Panc1 (cell line): ENCODE measurements at regions not wholly inside any gene's neighbourhood (a gene's known extent, or its start where the extent isn't known, plus 50 kb on each side); places are given as distances from the start of the nearest gene placed in this dataset.

ENCODE experiments used
- ATAC-seq: fragments of 200-7000 bp; cut with Tn5 transposase; 2 replicates; pipeline ENCODE4 v1.9.1; 2020; ENCODE audit warnings: mild to moderate bottlenecking, moderate library complexity
- BruUV-seq: library from RNA; stranded (reverse); fragments of 400-500 nt; replicated peaks from 2 replicates; lab custom pipeline; 2021; lab: Mats Ljungman, UMichigan
- CTCF ChIA-PET: fragments of 300-600 bp; sonication (Branson Sonifier 250); formaldehyde crosslinking; loops from one replicate; lab custom pipeline; 2022; ENCODE audit warnings: antibody characterized with exemption; lab: Charles Lee
- POLR2A ChIA-PET: fragments of 300-600 bp; sonication (Branson Sonifier 250); formaldehyde crosslinking; loops from one replicate; lab custom pipeline; 2022; ENCODE audit warnings: antibody characterized with exemption; lab: Charles Lee
- DNase-seq: peaks from one replicate; pipeline ENCODE4 v3.0.0-alpha.2; 2010; ENCODE audit warnings: low read depth, low spot score
- H3K27ac ChIP-seq: 2 replicates; pipeline ENCODE4 v1.5.1; 2011; ENCODE audit warnings: mild to moderate bottlenecking, low read length, inconsistent platforms
- H3K27me3 ChIP-seq: fragments of 200-500 bp; sonication (Bioruptor generic); 2 replicates; pipeline ENCODE4 v1.6.0; 2014; ENCODE audit warnings: low read length, inconsistent platforms; ENCODE audit not compliant: control insufficient read depth, insufficient read depth
- H3K36me3 ChIP-seq: fragments of 200-500 bp; sonication (Bioruptor generic); 2 replicates; pipeline ENCODE4 v1.5.1; 2014; ENCODE audit warnings: inconsistent platforms, mild to moderate bottlenecking, low read length, moderate library complexity; ENCODE audit not compliant: control insufficient read depth, insufficient read depth
- H3K4me1 ChIP-seq: 2 replicates; pipeline ENCODE4 v1.5.1; 2011; ENCODE audit warnings: inconsistent platforms, mild to moderate bottlenecking, low read length, moderate library complexity; ENCODE audit not compliant: control insufficient read depth, insufficient read depth
- H3K4me3 ChIP-seq, 2 experiments: 2 replicates each; pipeline ENCODE4 v1.5.1; 2011 to 2012; ENCODE audit warnings: low read depth in 2 of 2, low read length in 2 of 2, mild to moderate bottlenecking in 2 of 2, inconsistent platforms in 1 of 2, moderate library complexity in 1 of 2
- H3K9me3 ChIP-seq: fragments of 200-500 bp; sonication (Bioruptor generic); 2 replicates; pipeline ENCODE4 v1.5.1; 2014; ENCODE audit warnings: low read depth, mild to moderate bottlenecking, inconsistent platforms, low read length, moderate library complexity; ENCODE audit not compliant: control insufficient read depth, insufficient read depth
- POLR2AphosphoS5 ChIP-seq: IDR thresholded peaks from 2 replicates; pipeline ENCODE4 v1.6.1; 2012; ENCODE audit warnings: mild to moderate bottlenecking, low read depth, low read length, moderate library complexity
- SIN3A ChIP-seq: IDR thresholded peaks from 2 replicates; pipeline ENCODE4 v1.6.1; 2012; ENCODE audit warnings: low read depth, mild to moderate bottlenecking, low read length, moderate library complexity, borderline replicate concordance; ENCODE audit not compliant: insufficient read depth
- TCF7L2 ChIP-seq: IDR thresholded peaks from 2 replicates; pipeline ENCODE4 v1.6.1; 2011; ENCODE audit warnings: mild to moderate bottlenecking, low read depth, low read length, inconsistent platforms
- in situ Hi-C: cut with HindIII; loops from 2 replicates; pipeline ENCODE4 v1.10.0; 2016; ENCODE audit warnings: low sequenced_read_pairs, low pct_unique_long_range_greater_than_20kb
- intact Hi-C: fragments of 100-400 bp; cut with micrococcal nuclease; formaldehyde crosslinking; loops from one replicate; pipeline ENCODE4 v1.10.0; 2022; ENCODE audit not compliant: unreplicated experiment
- TF ChIP-seq, protein P1 (sequence below): fragments of 450-650 bp; IDR thresholded peaks from 2 replicates; pipeline ENCODE4 v1.5.1; 2017; ENCODE audit warnings: mild to moderate bottlenecking
- TF ChIP-seq, protein P2 (sequence below), 2 experiments: IDR thresholded peaks; 2 replicates each; pipeline ENCODE4 v1.6.1; 2011 to 2012; ENCODE audit warnings: low read depth in 2 of 2, control low read depth in 1 of 2, low read length in 1 of 2, mild to moderate bottlenecking in 1 of 2, moderate library complexity in 1 of 2; ENCODE audit not compliant: insufficient read depth in 1 of 2

DNA sequence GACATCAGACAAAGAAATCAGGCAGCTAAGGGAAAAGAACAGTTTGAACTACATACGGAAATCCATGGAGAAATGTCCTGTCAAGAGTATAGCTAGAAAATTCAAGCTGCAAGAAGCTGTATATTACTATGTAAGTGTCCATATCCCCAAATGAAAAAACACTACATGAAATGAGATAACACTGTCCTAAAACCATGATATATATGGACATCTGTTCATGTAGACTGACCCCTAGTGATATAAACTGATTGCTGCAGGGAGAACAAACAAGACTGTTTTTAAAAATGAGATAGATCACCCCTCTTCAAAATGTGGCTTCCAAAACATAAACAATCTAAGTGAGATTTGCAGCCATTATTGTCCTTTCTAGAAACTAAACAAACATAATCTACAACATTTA, 985.6 kb downstream of the EPHA3 start:
- no peaks in the 10 kb centered on the region for H3K9me3 ChIP-seq
- no peak for ATAC-seq
- H3K27me3 ChIP-seq, result no peaks in the 10 kb centered on the region
- CTCF ChIA-PET, result no interaction called here
- no peak for DNase-seq
- in situ Hi-C loops, result no loop called here
- POLR2A ChIA-PET, result interaction anchor here (0.6 kb wide), 1 partner anchor 97 kb away, joined by 3 read pairs; no protein-coding TSS in a partner anchor
- no peaks in the 10 kb centered on the region for H3K4me1 ChIP-seq
- BruUV-seq, result no TSS peak
- TF ChIP-seq TCF7L2 (no peak), POLR2AphosphoS5 (no peak), SIN3A (no peak)
- TF ChIP-seq, protein P1, sequence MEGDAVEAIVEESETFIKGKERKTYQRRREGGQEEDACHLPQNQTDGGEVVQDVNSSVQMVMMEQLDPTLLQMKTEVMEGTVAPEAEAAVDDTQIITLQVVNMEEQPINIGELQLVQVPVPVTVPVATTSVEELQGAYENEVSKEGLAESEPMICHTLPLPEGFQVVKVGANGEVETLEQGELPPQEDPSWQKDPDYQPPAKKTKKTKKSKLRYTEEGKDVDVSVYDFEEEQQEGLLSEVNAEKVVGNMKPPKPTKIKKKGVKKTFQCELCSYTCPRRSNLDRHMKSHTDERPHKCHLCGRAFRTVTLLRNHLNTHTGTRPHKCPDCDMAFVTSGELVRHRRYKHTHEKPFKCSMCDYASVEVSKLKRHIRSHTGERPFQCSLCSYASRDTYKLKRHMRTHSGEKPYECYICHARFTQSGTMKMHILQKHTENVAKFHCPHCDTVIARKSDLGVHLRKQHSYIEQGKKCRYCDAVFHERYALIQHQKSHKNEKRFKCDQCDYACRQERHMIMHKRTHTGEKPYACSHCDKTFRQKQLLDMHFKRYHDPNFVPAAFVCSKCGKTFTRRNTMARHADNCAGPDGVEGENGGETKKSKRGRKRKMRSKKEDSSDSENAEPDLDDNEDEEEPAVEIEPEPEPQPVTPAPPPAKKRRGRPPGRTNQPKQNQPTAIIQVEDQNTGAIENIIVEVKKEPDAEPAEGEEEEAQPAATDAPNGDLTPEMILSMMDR, result peak; percentile 60; the same call in 1 of the 2 replicates
- TF ChIP-seq, protein P2, sequence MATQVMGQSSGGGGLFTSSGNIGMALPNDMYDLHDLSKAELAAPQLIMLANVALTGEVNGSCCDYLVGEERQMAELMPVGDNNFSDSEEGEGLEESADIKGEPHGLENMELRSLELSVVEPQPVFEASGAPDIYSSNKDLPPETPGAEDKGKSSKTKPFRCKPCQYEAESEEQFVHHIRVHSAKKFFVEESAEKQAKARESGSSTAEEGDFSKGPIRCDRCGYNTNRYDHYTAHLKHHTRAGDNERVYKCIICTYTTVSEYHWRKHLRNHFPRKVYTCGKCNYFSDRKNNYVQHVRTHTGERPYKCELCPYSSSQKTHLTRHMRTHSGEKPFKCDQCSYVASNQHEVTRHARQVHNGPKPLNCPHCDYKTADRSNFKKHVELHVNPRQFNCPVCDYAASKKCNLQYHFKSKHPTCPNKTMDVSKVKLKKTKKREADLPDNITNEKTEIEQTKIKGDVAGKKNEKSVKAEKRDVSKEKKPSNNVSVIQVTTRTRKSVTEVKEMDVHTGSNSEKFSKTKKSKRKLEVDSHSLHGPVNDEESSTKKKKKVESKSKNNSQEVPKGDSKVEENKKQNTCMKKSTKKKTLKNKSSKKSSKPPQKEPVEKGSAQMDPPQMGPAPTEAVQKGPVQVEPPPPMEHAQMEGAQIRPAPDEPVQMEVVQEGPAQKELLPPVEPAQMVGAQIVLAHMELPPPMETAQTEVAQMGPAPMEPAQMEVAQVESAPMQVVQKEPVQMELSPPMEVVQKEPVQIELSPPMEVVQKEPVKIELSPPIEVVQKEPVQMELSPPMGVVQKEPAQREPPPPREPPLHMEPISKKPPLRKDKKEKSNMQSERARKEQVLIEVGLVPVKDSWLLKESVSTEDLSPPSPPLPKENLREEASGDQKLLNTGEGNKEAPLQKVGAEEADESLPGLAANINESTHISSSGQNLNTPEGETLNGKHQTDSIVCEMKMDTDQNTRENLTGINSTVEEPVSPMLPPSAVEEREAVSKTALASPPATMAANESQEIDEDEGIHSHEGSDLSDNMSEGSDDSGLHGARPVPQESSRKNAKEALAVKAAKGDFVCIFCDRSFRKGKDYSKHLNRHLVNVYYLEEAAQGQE (IDR thresholded peaks at IDR 0.05; ENCODE audit: insufficient read depth in 1 of 2, low read depth in 2 of 2, low read length in 1 of 2), result no peak
- intact Hi-C loops, result loop anchor here (5.0 kb wide), 1 partner anchor 1891 kb away; no protein-coding TSS in a partner anchor
- H3K4me3 ChIP-seq, result no peak overlapping the region
- no peak overlapping the region for H3K27ac ChIP-seq
- H3K36me3 ChIP-seq, result no peaks in the 10 kb centered on the region

DNA sequence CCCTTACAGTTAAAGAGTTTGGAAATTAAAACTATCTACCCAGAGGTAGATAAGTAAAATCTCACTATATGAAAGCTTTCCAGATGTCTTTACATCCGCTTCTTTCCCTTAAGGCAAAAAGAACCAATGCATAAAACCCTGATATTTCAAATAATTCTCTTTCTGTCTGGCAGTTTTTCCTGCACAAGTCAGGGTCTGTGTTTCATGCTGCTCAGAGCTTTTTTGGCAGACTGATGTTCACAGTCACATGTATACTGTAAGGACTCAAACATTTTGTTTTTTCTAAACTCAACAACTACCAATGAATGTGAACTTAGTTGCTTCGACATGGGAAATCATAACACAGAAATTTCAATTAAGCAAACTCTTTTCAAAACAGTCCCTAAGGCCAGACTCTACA, 988.4 kb downstream of the EPHA3 start:
- no peak for DNase-seq
- CTCF ChIA-PET, result no interaction called here
- no peak overlapping the region for H3K27ac ChIP-seq
- no peaks in the 10 kb centered on the region for H3K9me3 ChIP-seq
- TF ChIP-seq TCF7L2 (no peak), POLR2AphosphoS5 (no peak), SIN3A (no peak)
- TF ChIP-seq, protein P2 (IDR thresholded peaks at IDR 0.05; ENCODE audit: insufficient read depth in 1 of 2, low read depth in 2 of 2, low read length in 1 of 2), result no peak
- TF ChIP-seq, protein P1, result no peak
- POLR2A ChIA-PET, result no interaction called here
- no peaks in the 10 kb centered on the region for H3K27me3 ChIP-seq
- no peaks in the 10 kb centered on the region for H3K36me3 ChIP-seq
- ATAC-seq, result no peak
- BruUV-seq, result no TSS peak
- H3K4me3 ChIP-seq, result no peak overlapping the region
- H3K4me1 ChIP-seq, result no peaks in the 10 kb centered on the region
- intact Hi-C loops, result no loop called here
- in situ Hi-C loops, result no loop called here
